ENCODE measurements at regions not wholly inside any gene's neighbourhood (a gene's known extent, or its start where the extent isn't known, plus 50 kb on each side); places are given as distances from the start of the nearest gene placed in this dataset.

- Histone ChIP-seq H3K27me3 (no peaks in the 10 kb centered on the region), H3K9me3 (no peaks in the 10 kb centered on the region), H3K36me3 (no peaks in the 10 kb centered on the region), H3K4me1 (no peaks in the 10 kb centered on the region), H3K27ac (no peak overlapping the region), H3K4me3 (no peak overlapping the region)
- intact Hi-C loops (cut with DNase I; ENCODE audit: low total_unique reads) = no loop called here
- 20 to 39% (median 25%) methylated on average over 1 of the region's 1 CpG for WGBS, 5 donors
- TF ChIP-seq EP300 (IDR thresholded peaks at IDR 0.05) (no peak), POLR2AphosphoS5 (IDR thresholded peaks at IDR 0.05) (no peak), CTCF (IDR thresholded peaks at IDR 0.05) (no peak), POLR2A (IDR thresholded peaks at IDR 0.05) (no peak)
- peak in 1 of 2 donors; percentile 3 for DNase-seq
Observed at GRCh38 chr1:73862355-73862754, 335.6 kb downstream of the LRRIQ3 start.

GRCh38 chr1:73860421-73860950 is 337.5 kb downstream of the LRRIQ3 start:
- Histone ChIP-seq H3K4me1 (no peaks in the 10 kb centered on the region), H3K27ac (no peak overlapping the region), H3K9me3 (no peaks in the 10 kb centered on the region), H3K4me3 (no peak overlapping the region), H3K36me3 (no peaks in the 10 kb centered on the region), H3K27me3 (no peaks in the 10 kb centered on the region)
- 13 to 29% (median 16%) methylated on average over 2 of the region's 2 CpGs for WGBS, 5 donors
- no peak for DNase-seq
- TF ChIP-seq POLR2AphosphoS5 (IDR thresholded peaks at IDR 0.05) (no peak), CTCF (IDR thresholded peaks at IDR 0.05) (no peak), POLR2A (IDR thresholded peaks at IDR 0.05) (no peak), EP300 (IDR thresholded peaks at IDR 0.05) (no peak)
- intact Hi-C loops (cut with DNase I; ENCODE audit: low total_unique reads) = no loop called here

GRCh38 chr1:73859227-73859626 is 338.7 kb downstream of the LRRIQ3 start:
- Histone ChIP-seq H3K27ac (no peak overlapping the region), H3K4me3 (no peak overlapping the region), H3K27me3 (no peaks in the 10 kb centered on the region), H3K36me3 (no peaks in the 10 kb centered on the region), H3K4me1 (no peaks in the 10 kb centered on the region), H3K9me3 (no peaks in the 10 kb centered on the region)
- intact Hi-C loops (cut with DNase I; ENCODE audit: low total_unique reads) = no loop called here
- 77 to 96% (median 89%) methylated on average over 1 of the region's 1 CpG for WGBS, 5 donors
- no peak for DNase-seq
- no peak for TF ChIP-seq EP300 (IDR thresholded peaks at IDR 0.05)

- no peak overlapping the region for H3K4me3 ChIP-seq
- intact Hi-C loops (cut with DNase I; ENCODE audit: low total_unique reads) = no loop called here
- no peaks in the 10 kb centered on the region for H3K9me3 ChIP-seq
- no peak overlapping the region for H3K27ac ChIP-seq
- DNase-seq = no peak
- no peaks in the 10 kb centered on the region for H3K36me3 ChIP-seq
- WGBS, 5 donors = 68 to 81% (median 72%) methylated on average over 2 of the region's 2 CpGs
- TF ChIP-seq POLR2A (IDR thresholded peaks at IDR 0.05) (no peak), POLR2AphosphoS5 (IDR thresholded peaks at IDR 0.05) (no peak), CTCF (IDR thresholded peaks at IDR 0.05) (no peak), EP300 (IDR thresholded peaks at IDR 0.05) (no peak)
- no peaks in the 10 kb centered on the region for H3K27me3 ChIP-seq
- no peaks in the 10 kb centered on the region for H3K4me1 ChIP-seq
Observed at GRCh38 chr1:73854527-73854926, 343.4 kb downstream of the LRRIQ3 start.

GRCh38 chr1:73842436-73842835 is 355.5 kb downstream of the LRRIQ3 start:
- DNase-seq = no peak
- Histone ChIP-seq H3K4me1 (no peaks in the 10 kb centered on the region), H3K9me3 (no peaks in the 10 kb centered on the region), H3K27me3 (no peaks in the 10 kb centered on the region), H3K4me3 (no peak overlapping the region), H3K36me3 (no peaks in the 10 kb centered on the region), H3K27ac (no peak overlapping the region)
- intact Hi-C loops (cut with DNase I; ENCODE audit: low total_unique reads) = no loop called here
- no peak for TF ChIP-seq EP300 (IDR thresholded peaks at IDR 0.05)
- no peak for TF ChIP-seq POLR2A (IDR thresholded peaks at IDR 0.05)
- TF ChIP-seq CTCF (IDR thresholded peaks at IDR 0.05) = no peak
- TF ChIP-seq POLR2AphosphoS5 (IDR thresholded peaks at IDR 0.05) = no peak
